ENCODE measurements at regions not wholly inside any gene's neighbourhood (a gene's known extent, or its start where the extent isn't known, plus 50 kb on each side); places are given as distances from the start of the nearest gene placed in this dataset.

GRCh38 chr4:181475781-181476507, 767.3 kb upstream of the TENM3 start:
- DNase-seq (ENCODE audit: low read depth in 2 of 2) = no peak

- DNase-seq (ENCODE audit: low read depth in 2 of 2) = no peak
These were observed 766.7 kb upstream of the TENM3 start for GRCh38 chr4:181476508-181476890.

DNA sequence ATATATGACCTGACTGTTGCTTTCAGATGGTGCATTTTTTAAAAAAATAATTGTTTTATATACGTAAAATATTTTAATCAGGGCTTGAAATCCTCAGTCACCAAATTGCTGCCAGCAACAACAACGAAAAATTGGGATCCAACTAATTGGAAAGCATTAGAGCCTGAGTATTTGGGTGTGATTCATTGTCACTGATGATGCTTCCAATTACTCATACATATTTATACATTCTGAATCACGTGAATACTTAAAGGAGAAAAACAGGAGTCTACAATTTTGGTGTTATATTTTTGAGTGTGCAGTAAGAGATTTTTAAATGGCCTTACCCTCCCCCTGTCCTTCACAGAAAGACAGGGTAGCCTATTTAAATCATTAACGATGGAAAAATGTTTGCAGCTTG, 765.6 kb upstream of the TENM3 start:
- no peak for DNase-seq (ENCODE audit: low read depth in 2 of 2)

DNA sequence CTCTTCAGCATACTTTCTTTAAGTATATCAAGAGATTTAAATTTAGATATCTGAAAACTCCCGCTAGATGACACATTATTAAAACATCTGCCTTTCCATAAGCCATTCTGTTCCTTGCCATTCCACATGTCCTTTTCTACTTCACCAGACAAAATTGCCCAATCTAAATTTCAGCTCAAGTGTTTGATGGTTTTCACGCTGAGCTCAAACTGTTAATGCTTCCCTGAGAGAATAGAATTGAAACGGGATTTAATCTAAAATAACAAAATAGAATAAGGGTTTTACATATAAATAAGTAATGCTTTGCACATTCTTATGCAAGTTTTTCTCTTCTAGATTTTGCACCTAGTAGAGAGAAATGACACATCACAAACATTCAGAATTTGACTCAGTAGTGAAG, 764.5 kb upstream of the TENM3 start:
- DNase-seq (ENCODE audit: low read depth in 2 of 2) = no peak

DNA sequence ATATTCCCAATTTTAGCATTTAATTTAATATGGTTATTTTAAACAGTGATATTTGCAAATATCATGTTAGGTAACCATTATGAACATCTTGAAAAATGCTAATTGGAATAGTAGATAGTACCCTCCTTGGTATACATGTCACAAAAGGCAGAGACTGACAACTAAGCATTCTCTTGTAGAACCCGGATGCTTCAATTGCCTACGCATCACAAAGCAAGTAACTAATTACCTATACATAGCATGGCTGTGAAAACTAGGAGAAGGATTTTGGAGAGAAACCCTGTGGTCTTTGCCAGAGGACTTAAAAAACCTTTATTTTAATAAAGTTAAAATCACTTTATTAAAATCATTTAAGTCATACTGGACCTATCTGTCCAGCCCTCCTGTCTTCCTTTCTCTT, 764.1 kb upstream of the TENM3 start:
- no peak for DNase-seq (ENCODE audit: low read depth in 2 of 2)

DNA sequence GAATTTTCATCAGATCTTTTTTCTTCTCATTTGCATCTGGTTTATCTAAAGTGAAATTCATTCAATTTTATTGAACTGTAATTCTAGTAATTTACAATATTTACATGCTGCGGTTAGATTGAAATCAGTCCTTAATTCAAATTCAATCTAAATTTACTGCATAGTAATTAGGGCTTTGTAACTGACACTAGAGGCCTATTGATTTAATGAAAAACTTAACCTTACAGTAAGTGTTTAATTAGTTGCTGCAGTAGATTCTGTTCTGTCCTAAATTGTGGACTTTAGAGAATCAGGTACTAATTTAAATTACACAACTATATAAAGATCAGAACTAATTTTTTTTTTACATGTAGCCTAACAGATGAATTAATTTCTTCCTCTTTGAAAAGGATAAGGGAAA, 758.8 kb upstream of the TENM3 start:
- no peak for DNase-seq (ENCODE audit: low read depth in 2 of 2)

GRCh38 chr4:181488926-181489325, 754.3 kb upstream of the TENM3 start:
- DNase-seq (ENCODE audit: low read depth in 2 of 2) = no peak

GRCh38 chr4:181498148-181498547, 745.1 kb upstream of the TENM3 start:
- no peak for DNase-seq (ENCODE audit: low read depth in 2 of 2)

- DNase-seq (ENCODE audit: low read depth in 2 of 2) = no peak
These were observed 740.6 kb upstream of the TENM3 start for GRCh38 chr4:181502611-181503010.

GRCh38 chr4:181503687-181504390, 739.4 kb upstream of the TENM3 start:
- DNase-seq (ENCODE audit: low read depth in 2 of 2) = no peak

- DNase-seq (ENCODE audit: low read depth in 2 of 2) = no peak
These were observed 738.3 kb upstream of the TENM3 start for GRCh38 chr4:181504924-181505323.

DNA sequence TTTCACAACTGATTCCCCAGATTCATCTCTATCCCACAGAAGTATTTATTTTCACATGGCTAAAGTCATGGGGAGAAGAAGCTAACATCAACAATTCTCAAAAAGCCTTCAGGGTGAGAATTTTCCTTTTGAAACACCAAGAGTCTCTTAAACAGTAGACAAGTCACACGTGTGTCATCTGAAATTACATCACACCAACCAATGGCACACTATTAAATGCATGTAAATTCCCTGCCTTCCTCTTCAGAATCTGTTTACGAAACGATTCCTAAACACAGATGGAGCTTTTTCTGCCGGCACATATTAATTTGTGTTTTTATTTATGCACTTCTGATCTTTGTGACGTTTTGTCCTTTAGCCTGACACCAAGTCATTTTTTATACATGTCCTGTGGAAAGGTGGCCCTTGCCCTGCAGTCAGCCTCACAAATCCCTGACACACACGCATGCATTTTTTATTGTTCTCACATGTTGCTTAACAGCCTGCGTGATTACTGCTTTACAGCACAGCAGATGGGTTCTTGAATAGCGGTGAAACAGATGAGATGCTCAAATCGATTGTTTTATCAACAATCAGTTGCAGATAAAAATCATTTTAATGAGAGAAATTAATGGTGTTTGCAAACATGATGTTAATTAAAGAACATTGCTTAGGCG, 735.9 kb upstream of the TENM3 start:
- no peak for DNase-seq (ENCODE audit: low read depth in 2 of 2)

DNA sequence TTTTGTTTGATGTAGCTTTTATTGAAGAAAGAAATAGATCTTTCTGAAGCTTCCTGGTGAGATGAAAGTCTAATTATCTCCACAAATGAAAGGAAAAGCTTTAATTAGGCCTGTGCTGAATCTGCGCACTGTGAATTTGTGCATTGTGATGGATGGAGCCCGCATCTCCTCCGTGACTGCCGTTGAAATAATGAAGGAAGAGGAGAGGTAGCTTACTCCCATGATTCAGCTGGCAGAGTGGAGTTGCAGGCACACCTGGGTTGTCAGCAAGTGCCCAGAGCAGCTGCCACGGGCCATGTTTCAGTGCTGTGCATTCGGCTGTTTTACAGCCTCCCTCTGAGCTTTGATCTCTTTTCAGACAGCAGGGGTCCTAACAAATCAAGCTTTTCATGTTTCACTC, 735.3 kb upstream of the TENM3 start:
- no peak for DNase-seq (ENCODE audit: low read depth in 2 of 2)

DNA sequence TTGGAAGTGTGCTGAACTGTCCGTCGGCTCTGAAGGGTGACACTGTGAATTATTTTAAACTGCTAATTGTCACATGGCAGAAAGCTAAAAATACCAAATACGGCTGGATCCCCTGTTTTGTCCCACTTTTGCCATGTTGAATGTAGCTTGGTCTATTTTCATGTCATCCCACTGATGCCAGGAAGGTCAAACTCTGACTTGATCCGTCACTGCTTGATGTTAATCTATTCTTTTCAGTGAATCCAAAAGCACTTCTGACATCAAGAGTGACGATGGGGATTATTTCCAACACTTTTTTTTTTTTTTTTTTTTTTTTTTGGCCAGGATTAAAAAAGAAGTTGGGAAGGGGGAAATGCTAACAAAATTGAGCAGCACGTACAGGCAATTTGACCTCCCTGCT, 734.6 kb upstream of the TENM3 start:
- DNase-seq (ENCODE audit: low read depth in 2 of 2) = no peak

GRCh38 chr4:181509073-181509472, 734.1 kb upstream of the TENM3 start:
- DNase-seq (ENCODE audit: low read depth in 2 of 2) = no peak

GRCh38 chr4:181517491-181517890, 725.7 kb upstream of the TENM3 start:
- no peak for DNase-seq (ENCODE audit: low read depth in 2 of 2)

DNA sequence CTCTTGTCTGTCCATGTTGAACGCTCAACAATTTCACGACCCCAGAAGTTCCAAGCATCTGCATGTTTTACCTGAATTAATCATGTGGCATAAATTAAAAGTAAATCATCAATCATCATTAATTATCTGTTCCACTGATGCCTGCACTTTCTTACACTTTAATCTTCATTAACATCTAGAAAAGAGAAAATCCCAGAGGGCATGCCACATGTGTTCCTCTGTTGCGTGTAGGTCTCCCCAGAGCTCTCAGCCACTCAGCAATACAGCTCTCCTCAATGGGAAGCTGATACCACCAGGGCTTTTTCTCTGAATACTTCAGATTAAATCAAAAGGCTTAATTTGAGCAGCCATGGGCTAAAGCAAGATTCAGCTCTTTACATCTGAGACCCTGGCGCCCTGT, 722.4 kb upstream of the TENM3 start:
- no peak for DNase-seq (ENCODE audit: low read depth in 2 of 2)

DNA sequence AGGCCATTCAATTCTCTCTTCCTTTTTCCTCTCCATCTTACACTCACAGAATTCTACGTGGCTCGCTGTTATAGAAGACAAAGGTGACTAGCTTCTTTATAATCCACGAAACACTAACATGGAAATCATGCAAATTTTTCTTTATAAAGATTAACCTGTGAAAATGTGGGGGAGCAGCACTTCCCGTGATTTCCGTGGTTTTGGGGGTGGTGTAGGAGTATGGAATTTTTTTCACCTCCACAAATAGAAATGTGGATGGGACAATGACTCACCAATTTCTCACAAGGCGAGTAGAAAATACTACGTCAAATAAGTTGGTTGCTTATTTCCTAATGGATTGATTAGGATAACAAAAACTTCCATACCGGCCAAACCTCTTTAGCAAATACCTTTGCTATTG, 719.2 kb upstream of the TENM3 start:
- no peak for DNase-seq (ENCODE audit: low read depth in 2 of 2)

DNA sequence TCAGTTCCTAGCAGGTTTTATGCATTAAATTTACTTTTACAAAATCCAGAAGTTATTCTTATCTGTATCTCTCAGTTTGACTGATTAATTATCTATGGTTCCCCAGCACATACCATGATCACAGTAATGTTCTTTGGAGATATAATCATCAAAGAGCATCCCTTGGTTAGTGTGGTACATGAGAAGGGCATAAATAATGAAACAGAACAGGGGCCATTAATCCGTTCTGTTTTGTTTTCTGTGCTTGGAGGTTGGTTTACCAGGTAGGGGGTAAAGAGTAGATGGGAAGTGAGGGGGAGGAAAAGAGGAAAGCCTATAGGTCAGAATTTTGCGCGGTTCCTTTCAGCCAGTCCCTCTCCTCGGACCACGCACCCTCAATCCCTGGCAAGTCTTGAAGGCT, 718.7 kb upstream of the TENM3 start:
- no peak for DNase-seq (ENCODE audit: low read depth in 2 of 2)

- no peak for DNase-seq (ENCODE audit: low read depth in 2 of 2)
These were observed 717.6 kb upstream of the TENM3 start for GRCh38 chr4:181525634-181526033.

DNA sequence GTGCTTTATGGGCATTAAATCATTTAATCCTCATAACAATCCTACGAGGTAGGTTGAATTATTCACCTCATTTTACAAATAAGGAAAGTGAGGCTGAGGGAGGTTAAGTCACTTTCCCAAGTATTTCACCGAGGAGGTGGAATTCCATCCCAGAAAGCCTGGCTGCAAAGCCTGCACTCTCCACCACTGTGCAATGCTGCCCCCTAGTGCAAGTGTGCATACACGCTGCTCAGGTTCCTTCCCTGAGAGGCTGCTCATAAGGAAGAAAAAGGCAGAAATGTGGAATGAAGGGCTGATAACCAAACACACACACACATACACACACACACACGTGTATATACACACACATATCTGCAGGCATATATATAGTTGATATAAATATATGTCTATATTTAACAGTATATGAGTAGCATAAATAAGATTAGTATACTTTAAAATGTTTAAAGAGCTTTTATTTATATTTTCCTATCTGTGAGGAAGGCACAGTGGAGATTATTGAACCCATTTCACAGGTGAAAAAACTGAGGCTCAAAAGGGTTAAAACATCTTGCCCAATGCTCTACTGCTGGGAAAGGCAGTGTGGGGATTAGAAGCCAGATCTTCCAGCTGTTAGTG, 714.5 kb upstream of the TENM3 start:
- DNase-seq (ENCODE audit: low read depth in 2 of 2) = peak in 1 of 2 experiments; percentile 8

DNA sequence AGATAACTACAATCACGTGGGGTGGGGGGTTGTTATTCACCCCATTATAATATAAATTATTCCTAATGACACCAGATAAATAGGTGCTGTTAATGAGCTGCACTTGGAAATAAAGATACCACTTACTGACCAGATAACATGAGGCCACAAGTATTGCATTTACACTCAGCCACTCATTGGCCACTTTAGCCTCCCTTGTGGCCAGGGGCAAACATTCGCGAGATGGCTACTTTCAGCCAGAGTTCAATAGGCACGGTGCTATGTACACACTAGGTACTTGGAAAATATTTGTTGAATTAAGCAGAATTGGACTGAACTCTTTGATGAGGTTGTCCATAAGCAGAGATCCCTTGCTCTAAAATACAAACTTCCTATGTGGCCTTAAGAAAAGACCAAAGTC, 713.7 kb upstream of the TENM3 start:
- no peak for DNase-seq (ENCODE audit: low read depth in 2 of 2)
